Left hindlimb (tissue), 1 donor: ENCODE measurements at regions not wholly inside any gene's neighbourhood (a gene's known extent, or its start where the extent isn't known, plus 50 kb on each side); places are given as distances from the start of the nearest gene placed in this dataset.

Experiments
- DNase-seq: peaks from one replicate; pipeline ENCODE4 v3.0.0-alpha.2; 2018

DNA sequence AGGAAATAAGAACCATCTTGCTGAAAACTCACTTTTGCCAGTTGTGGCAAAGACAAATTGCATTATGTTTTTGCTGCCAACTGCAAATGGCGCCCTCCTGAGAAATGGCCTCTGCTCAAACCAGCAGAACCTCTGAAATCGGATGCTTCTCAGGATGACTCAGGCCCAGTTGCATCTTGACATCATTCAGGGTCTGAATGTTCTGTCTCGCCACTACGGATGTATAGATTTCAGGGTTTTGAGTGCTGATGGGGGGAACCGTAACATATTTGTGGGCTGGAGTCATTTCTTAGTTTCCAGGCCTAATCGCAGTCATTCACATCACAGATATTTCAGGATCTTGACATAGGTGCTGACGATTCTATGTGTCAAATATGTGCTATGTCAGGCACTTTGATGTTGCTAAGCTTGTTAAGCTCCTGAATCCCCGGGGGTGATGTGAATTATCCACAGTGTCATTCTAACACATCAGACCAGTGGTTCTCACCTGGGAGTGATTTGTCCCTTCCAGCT lies 207.1 kb downstream of the NFATC2 start:
- DNase-seq: no peak

DNA sequence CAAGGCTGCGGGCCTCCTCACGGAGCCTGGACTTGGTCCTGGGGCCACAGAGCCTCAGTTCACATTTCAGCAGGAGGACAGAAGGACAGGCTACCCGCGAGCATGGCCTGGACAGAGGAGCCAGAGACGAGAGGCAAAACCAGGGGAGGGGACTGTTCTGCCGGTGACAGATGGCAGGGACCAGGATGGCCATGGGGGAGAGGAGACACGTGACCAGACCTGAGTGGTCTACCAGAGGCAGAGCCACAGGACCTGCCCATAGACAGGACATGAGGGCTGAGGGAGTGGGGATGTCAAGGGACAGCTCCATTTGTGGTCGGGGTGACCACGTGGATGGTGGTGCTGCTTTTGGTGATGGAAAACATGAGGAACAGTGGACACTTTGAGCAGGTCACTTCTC lies 207.9 kb downstream of the NFATC2 start:
- no peak for DNase-seq

DNA sequence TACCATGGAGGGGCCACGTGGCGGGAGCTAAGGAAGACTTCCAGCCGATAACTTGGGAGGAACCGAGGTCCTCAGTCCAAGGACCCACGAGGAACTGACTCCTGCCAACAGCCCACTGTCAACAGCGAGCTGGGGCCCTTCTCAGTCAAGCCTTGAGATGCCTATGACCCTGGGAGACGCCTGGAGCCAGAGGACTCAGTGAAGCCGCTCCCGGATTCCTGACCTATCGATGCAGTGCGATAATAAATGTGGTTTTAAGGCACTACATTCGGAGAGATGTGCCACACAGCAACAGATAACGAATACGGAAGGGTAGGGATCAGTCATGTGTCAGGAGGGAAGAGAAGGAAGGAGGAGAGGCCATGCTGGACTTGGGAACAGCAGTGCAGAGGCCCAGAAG lies 208.5 kb downstream of the NFATC2 start:
- DNase-seq: no peak

GRCh38 chr20:51333446-51333845 lies 209.1 kb downstream of the NFATC2 start:
- no peak for DNase-seq

GRCh38 chr20:51331481-51331880 lies 211.0 kb downstream of the NFATC2 start:
- peak; percentile 51 for DNase-seq

DNA sequence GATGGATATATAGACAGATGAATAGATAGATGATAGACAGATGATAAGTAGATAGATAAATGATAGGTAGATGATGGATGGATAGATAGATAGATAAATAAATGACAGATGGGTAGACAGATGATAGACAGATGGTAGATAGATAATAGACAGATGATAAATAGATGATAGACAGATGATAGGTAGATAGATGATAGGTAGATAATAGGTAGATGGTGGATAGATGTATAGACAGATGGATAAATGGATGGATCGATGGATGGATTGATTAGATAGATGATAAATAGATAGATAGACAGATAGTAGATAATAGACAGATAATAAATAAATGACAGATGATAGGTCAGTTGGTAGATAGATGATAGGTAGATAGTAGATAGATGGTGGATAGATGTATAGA lies 212.7 kb downstream of the NFATC2 start:
- no peak for DNase-seq

GRCh38 chr20:51327251-51327841 lies 215.2 kb downstream of the NFATC2 start:
- DNase-seq: peak; percentile 64

DNA sequence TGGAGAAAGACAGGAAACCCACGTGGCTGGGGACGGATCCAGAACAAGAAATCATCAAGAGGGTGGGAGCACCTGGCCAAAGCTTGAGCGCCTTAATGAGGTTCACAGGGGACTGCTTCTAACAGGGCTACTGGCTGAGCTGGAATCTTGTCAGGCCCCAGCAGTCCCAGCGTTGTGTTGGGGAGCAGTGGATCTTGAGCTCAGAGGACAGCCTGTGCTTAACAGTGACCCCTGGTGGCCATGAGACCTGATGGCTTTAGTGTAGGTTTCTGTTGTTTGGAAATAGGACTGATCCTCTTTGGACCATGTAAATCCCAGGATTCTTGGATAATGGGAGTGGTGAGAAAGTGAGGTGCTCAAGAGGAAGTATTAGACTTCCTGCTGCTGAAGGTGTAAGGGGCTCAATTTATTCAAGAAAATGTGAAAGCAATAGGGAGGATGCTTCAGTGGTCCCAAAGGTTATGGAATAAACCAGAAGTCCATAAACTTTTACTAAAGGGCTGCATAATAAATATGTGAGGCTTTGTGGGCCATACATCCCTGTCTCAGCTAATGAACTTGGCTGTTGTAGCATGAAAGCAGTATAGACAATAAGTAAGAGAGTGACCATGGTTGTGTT lies 216.2 kb downstream of the NFATC2 start:
- peak; percentile 43 for DNase-seq

DNA sequence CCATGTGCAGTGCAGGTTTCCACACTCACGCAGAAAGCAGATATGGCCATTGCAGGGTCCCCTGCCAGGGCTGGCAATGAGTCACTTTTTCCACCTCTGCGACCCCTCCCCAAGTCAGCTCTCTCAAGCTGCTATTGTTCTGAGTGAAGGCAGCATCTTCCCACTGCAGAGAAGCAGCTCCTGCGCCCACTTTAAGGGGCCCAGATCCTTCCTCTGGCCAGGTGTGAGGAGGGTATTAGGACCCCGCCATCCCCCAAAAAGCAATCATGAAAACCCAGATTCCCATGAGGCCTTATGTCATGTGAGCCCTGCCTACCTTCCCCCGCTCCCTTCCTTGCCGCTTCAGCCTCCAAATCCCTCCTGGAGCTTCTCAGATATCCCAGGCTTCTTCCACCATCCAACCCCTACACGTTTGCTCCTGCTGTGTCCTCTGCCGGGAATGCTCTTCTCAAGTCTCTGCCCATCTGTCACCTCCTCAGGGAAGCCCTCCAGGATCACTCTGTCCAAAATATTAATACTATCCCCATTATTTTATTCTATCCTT lies 220.3 kb downstream of the NFATC2 start:
- no peak for DNase-seq

- DNase-seq: no peak
These were observed 221.0 kb downstream of the NFATC2 start for GRCh38 chr20:51321343-51322163.

DNA sequence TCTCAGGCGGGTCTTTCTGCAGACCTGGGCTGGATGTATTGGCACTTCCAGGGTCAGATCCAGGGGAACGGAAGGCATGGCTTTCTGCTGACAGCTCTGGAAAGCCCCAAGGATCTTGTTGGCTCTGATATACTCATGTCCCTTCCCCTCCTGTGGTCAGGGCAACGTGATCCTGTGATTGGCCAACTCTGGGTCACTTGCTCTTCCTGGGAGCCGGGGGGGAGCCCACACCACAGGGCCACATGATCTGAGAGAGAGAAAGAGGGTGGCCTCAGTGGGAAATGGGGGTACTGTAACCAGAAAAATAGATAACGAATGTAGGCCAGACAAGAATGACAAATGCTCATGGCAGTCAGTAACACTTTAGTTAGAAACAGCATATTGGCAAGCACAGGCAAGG lies 223.0 kb downstream of the NFATC2 start:
- no peak for DNase-seq

DNA sequence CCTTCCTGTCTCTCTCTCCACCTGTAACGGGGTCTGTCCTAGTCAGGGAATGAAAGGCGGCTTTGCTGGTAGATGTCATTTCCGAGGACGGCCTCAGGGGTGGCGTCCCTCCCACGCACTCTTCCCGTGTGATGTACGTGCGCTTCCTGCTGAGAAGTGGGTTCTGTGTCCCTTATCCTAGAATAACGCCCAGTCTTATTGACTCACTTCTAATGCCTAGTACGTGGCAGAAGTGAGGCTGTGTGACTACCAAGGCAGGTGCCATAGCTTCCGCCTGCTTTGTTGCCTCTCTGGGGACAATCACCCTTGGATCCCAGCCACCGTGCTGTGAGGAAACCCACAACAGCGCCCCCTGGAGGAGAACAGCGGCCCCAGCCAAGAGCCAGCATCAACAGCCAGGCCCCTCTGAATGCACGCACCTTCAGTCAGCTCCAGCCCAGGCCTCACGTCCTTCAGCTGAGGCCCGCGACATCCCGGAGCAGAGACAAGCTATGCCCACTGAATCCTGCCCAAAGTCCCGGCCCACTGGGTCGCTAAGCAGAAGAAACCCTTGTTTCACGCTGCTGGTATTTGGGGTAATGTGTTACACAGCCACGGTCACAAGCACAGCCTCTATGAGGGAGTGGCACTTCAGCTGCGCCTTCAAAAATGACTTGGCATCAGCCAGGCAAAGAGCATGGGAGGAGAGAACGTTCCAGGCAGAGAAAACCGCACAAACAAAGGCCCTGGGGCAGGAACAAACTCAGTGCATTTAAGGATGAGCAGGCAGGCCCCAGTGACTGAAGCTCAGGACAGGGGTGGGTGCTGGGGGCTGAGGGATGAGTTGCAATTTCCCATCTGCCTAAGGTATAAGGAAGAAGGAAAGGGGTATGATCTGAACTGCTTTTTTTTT lies 224.2 kb downstream of the NFATC2 start:
- no peak for DNase-seq

GRCh38 chr20:51315390-51315789 lies 227.1 kb downstream of the NFATC2 start:
- no peak for DNase-seq

DNA sequence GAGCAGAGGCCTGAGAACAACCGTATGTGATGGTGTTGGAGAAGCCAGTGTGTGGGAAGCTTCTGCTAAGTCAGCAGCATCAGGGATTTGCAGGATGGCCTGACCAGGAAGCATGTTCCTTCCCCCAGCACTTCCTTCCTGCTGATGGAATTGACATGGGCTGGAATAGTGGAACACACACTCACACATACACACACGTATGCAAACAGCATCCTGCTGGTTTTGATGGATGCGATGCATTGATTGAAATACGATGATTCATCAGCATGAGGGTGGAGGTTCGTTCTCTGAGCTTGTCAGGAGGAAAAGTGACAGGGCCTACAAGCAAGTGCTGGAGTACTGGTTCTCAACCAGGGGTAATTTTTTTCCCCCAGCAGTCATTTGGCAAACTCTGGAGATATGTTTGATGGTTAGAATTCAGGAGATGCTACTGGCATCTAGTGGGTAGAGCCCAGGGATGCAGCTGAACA lies 229.1 kb downstream of the NFATC2 start:
- DNase-seq: no peak

DNA sequence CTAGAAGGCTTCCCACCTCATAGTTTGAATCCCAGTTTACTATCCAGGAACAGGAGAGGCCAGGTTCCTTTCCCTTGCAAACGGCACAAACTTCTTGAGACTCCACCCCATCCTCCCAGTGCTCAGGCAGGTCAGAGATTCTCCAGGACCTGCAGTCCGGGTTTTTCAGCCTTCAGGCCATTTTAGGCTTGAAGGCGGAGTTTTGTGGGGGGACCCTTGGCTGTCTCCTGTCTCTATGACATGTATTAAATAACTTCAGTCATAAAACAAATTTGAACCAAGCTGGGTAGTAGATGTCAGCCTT lies 230.1 kb downstream of the NFATC2 start:
- DNase-seq: no peak

- DNase-seq: no peak
These were observed 230.7 kb downstream of the NFATC2 start for GRCh38 chr20:51311636-51312479.

GRCh38 chr20:51310216-51310615 lies 232.3 kb downstream of the NFATC2 start:
- DNase-seq: no peak

DNA sequence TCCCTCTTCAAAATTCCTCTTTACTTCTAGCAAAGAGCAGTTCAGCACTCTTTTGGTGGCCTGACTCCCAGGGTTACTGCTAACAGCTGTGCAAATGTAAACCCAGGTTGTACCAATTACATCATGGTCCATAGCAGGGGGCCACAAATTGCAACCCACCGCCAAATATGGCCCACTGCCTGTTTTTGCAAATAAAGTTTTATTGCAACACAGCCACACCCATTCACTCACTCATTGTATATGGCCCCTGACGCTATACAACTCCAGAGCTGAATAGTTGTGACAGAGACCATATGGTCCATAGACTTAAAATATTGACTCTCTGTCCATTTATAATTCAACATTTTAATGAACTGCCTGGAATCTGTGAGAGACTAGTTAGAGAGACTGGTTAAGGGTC lies 233.4 kb downstream of the NFATC2 start:
- DNase-seq: no peak

DNA sequence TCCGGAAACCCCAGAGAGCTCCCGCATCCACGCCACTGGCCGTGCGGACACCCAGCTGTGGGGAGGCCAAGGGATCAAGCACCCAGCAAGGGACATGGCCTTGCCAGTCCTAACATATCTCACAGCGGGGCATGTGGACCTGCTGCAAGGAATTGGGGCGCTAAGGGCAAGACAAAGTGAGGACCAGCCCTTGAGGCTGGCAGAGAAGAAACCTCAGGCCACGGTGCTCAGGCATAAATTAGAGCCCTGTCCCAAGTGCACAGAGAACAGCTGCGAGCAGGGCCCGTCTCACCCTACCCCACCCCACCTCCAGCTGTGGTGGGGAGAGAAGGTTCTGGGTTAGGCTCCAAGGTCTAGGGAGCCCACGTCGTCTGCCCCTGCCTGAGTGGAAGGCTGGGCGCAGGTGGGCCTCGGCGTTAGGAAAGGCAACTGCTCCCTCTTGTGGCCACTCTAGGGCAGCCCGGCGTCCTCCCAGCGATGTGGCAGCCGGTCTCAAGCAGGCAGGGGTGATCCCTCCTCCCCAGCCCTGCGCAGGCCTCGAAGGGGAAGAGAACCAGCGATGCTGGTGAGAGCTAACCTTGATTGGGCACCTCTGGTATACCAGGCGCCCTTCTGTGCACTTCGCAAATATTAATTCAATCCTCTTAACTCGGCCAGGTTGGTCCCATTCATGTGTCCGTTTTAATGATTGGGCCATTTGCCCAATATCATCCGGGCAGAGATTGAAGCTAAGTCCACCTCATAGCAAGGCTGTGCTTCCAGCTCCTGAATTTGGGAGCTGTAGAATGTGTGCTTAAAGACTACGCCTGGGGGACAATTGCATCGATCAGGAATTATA lies 235.8 kb downstream of the NFATC2 start:
- DNase-seq: peak; percentile 85

GRCh38 chr20:51306081-51306480 lies 236.4 kb downstream of the NFATC2 start:
- no peak for DNase-seq
